ENCODE measurements at regions not wholly inside any gene's neighbourhood (a gene's known extent, or its start where the extent isn't known, plus 50 kb on each side); places are given as distances from the start of the nearest gene placed in this dataset.

- TF ChIP-seq CTCF (IDR thresholded peaks at IDR 0.05): no peak
Measured at GRCh38 chr5:144585681-144586080, 415.0 kb downstream of the KCTD16 start.

GRCh38 chr5:144583541-144584449 is 413.1 kb downstream of the KCTD16 start:
- no peaks in the 10 kb centered on the region for H3K27me3 ChIP-seq
- no peak for TF ChIP-seq CTCF (IDR thresholded peaks at IDR 0.05)
- no peaks in the 10 kb centered on the region for H3K9me3 ChIP-seq
- no peaks in the 10 kb centered on the region for H3K36me3 ChIP-seq
- no peak overlapping the region for H3K4me3 ChIP-seq
- no peaks in the 10 kb centered on the region for H3K4me1 ChIP-seq
- no peak for DNase-seq (ENCODE audit: low spot score in 2 of 2)
- intact Hi-C loops (cut with DNase I): no loop called here
- no peak overlapping the region for H3K27ac ChIP-seq

More at GRCh38 chr5:144585681-144586080, 415.0 kb downstream of the KCTD16 start:
- no peak overlapping the region for H3K4me3 ChIP-seq
- H3K27ac ChIP-seq: no peak overlapping the region
- no peaks in the 10 kb centered on the region for H3K27me3 ChIP-seq
- no peaks in the 10 kb centered on the region for H3K4me1 ChIP-seq
- no peaks in the 10 kb centered on the region for H3K9me3 ChIP-seq
- no peaks in the 10 kb centered on the region for H3K36me3 ChIP-seq
- intact Hi-C loops (cut with DNase I): no loop called here
- DNase-seq (ENCODE audit: low spot score in 2 of 2): no peak

- no peak for TF ChIP-seq CTCF (IDR thresholded peaks at IDR 0.05)
- Histone ChIP-seq H3K27me3 (no peaks in the 10 kb centered on the region), H3K27ac (no peak overlapping the region), H3K4me3 (no peak overlapping the region), H3K4me1 (no peaks in the 10 kb centered on the region), H3K9me3 (no peaks in the 10 kb centered on the region), H3K36me3 (no peaks in the 10 kb centered on the region)
- intact Hi-C loops (cut with DNase I): no loop called here
- no peak for DNase-seq (ENCODE audit: low spot score in 2 of 2)
Measured at GRCh38 chr5:144582066-144582465, 411.4 kb downstream of the KCTD16 start.

- no peak for TF ChIP-seq CTCF (IDR thresholded peaks at IDR 0.05)
Measured at GRCh38 chr5:144581044-144581443, 410.4 kb downstream of the KCTD16 start.

GRCh38 chr5:144577676-144578075 is 407.0 kb downstream of the KCTD16 start:
- Histone ChIP-seq H3K9me3 (no peaks in the 10 kb centered on the region), H3K4me3 (no peak overlapping the region), H3K36me3 (no peaks in the 10 kb centered on the region), H3K27ac (no peak overlapping the region), H3K27me3 (no peaks in the 10 kb centered on the region), H3K4me1 (no peaks in the 10 kb centered on the region)
- no peak for TF ChIP-seq CTCF (IDR thresholded peaks at IDR 0.05)
- intact Hi-C loops (cut with DNase I): no loop called here
- DNase-seq (ENCODE audit: low spot score in 2 of 2): no peak

More at GRCh38 chr5:144581044-144581443, 410.4 kb downstream of the KCTD16 start:
- H3K4me1 ChIP-seq: no peaks in the 10 kb centered on the region
- H3K27ac ChIP-seq: no peak overlapping the region
- DNase-seq (ENCODE audit: low spot score in 2 of 2): no peak
- intact Hi-C loops (cut with DNase I): no loop called here
- H3K27me3 ChIP-seq: no peaks in the 10 kb centered on the region
- H3K36me3 ChIP-seq: no peaks in the 10 kb centered on the region
- H3K4me3 ChIP-seq: no peak overlapping the region
- no peaks in the 10 kb centered on the region for H3K9me3 ChIP-seq

Data from ascending aorta (tissue), 2 donors.